Type B pancreatic cell (in vitro differentiated cells): ENCODE measurements at regions not wholly inside any gene's neighbourhood (a gene's known extent, or its start where the extent isn't known, plus 50 kb on each side); places are given as distances from the start of the nearest gene placed in this dataset.

Experiments
- DNase-seq: peaks from one replicate; pipeline ENCODE4 v3.0.0; 2021; ENCODE audit warnings: mixed read lengths; ENCODE audit not compliant: unreplicated experiment; ENCODE audit errors: extremely low spot score
- H3K27ac Mint-ChIP-seq: 2 replicates; pipeline ENCODE4 v1.8.0; 2021; ENCODE audit warnings: mild to moderate bottlenecking, mixed read lengths
- H3K27me3 Mint-ChIP-seq: 2 replicates; pipeline ENCODE4 v1.8.0; 2021; ENCODE audit warnings: mixed read lengths
- H3K36me3 Mint-ChIP-seq: 2 replicates; pipeline ENCODE4 v1.8.0; 2021; ENCODE audit warnings: mixed read lengths
- H3K4me1 Mint-ChIP-seq: one replicate; pipeline ENCODE4 v1.8.0; 2021; ENCODE audit warnings: mixed read lengths; ENCODE audit not compliant: unreplicated experiment
- H3K4me3 Mint-ChIP-seq: 2 replicates; pipeline ENCODE4 v1.8.0; 2021; ENCODE audit warnings: mild to moderate bottlenecking, mixed read lengths
- H3K9me3 Mint-ChIP-seq: 2 replicates; pipeline ENCODE4 v1.8.0; 2021; ENCODE audit warnings: mixed read lengths
- TF ChIP-seq, protein P1 (sequence below): fragments of 200-600 bp; sonication (generic); conservative IDR thresholded peaks from 2 replicates; pipeline ENCODE4 v1.5.0; 2021; ENCODE audit warnings: antibody characterized with exemption, mild to moderate bottlenecking

DNA sequence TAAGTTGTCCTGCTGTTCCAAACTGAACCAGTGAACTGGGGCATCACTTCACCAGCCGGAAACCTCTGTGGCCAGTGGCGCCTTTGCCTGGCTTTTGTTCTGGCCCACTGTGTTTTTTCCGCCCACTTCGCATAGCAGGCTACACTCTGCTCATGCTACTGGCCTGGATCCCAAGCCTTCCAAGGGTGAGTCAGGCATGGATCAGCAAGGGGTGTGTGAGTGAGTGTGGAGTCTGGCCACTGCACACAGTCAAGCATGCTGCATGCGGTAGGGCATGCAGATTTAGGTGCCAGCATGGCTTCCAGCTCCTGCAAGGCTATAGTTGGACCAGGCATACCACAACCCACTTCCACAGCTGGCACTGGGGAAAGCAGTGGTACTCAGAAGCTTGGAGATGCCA lies 1967.9 kb downstream of the C4orf33 start:
- no peak for DNase-seq
- Mint-ChIP-seq H3K9me3 (peaks cover 4% of the 10 kb centered on the region), H3K27me3 (no peaks in the 10 kb centered on the region), H3K4me1 (no peaks in the 10 kb centered on the region), H3K36me3 (no peaks in the 10 kb centered on the region), H3K4me3 (no peak overlapping the region), H3K27ac (no peak overlapping the region)
- TF ChIP-seq, protein P1, sequence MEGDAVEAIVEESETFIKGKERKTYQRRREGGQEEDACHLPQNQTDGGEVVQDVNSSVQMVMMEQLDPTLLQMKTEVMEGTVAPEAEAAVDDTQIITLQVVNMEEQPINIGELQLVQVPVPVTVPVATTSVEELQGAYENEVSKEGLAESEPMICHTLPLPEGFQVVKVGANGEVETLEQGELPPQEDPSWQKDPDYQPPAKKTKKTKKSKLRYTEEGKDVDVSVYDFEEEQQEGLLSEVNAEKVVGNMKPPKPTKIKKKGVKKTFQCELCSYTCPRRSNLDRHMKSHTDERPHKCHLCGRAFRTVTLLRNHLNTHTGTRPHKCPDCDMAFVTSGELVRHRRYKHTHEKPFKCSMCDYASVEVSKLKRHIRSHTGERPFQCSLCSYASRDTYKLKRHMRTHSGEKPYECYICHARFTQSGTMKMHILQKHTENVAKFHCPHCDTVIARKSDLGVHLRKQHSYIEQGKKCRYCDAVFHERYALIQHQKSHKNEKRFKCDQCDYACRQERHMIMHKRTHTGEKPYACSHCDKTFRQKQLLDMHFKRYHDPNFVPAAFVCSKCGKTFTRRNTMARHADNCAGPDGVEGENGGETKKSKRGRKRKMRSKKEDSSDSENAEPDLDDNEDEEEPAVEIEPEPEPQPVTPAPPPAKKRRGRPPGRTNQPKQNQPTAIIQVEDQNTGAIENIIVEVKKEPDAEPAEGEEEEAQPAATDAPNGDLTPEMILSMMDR = no peak

DNA sequence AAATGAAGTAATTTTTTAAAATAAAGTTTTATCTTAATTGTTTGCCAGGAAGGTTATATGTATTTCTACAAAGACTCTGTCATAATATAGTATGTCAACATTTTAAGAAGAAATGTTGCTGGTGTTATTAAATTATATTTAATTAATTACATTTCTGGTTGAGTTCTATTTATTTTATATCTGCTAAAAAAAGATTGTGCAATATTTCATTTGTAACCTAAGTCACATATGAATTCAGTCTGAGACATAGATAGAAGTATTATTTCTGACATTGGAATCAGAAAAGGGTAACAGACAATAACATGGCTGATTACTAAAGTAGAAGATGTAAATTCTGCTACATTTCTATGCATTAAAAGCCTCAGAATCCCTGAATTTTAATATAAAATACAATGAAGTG lies 1985.1 kb downstream of the C4orf33 start:
- H3K4me3 Mint-ChIP-seq = no peak overlapping the region
- no peak overlapping the region for H3K27ac Mint-ChIP-seq
- peaks cover 6% of the 10 kb centered on the region for H3K4me1 Mint-ChIP-seq
- DNase-seq = no peak
- H3K27me3 Mint-ChIP-seq = no peaks in the 10 kb centered on the region
- H3K9me3 Mint-ChIP-seq = no peaks in the 10 kb centered on the region
- TF ChIP-seq, protein P1 = no peak
- no peaks in the 10 kb centered on the region for H3K36me3 Mint-ChIP-seq

DNA sequence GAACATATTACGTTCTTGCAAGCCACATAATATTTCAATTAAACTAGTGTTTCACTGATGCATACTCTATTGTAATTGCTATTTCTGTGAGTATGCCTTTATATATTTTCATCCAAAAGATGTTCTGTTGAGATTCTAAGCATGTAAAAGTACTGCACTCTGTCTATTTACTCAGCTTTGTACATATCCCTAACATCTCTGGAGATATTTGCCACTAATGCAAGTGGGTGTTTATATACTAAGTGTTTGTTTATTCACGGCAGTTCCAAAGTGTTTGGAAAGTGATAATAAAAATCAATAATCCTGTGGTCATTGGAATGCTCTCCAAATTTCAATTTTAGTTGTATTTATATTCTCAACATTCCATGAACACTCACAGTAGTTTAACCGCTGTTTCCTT lies 1989.0 kb downstream of the C4orf33 start:
- Mint-ChIP-seq H3K36me3 (no peaks in the 10 kb centered on the region), H3K4me1 (peaks cover 6% of the 10 kb centered on the region), H3K9me3 (no peaks in the 10 kb centered on the region), H3K4me3 (no peak overlapping the region), H3K27me3 (no peaks in the 10 kb centered on the region), H3K27ac (no peak overlapping the region)
- no peak for DNase-seq
- TF ChIP-seq, protein P1 = no peak

DNA sequence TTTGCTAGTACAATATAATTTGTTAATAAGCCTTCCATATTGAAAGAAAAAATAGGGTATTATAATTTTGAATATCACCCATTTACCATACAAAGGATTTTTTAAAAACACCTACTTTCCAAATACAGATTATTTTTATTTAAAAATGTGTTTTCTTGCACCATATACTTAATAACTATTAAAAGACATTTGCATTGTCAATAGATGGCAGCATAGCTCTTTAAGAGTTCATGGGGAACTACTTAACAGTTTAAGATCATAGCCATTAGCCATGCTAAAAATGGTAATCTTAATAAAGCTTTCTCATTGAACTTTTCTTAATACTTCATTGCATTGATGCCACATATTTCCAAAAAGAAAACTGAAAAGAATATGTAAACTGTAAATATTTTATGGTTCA lies 1995.9 kb downstream of the C4orf33 start:
- no peaks in the 10 kb centered on the region for H3K27me3 Mint-ChIP-seq
- no peak for DNase-seq
- no peak overlapping the region for H3K4me3 Mint-ChIP-seq

GRCh38 chr4:131093303-131093702 lies 1997.4 kb downstream of the C4orf33 start:
- no peaks in the 10 kb centered on the region for H3K36me3 Mint-ChIP-seq
- no peak overlapping the region for H3K4me3 Mint-ChIP-seq
- no peak overlapping the region for H3K27ac Mint-ChIP-seq
- H3K9me3 Mint-ChIP-seq = no peaks in the 10 kb centered on the region
- DNase-seq = no peak
- TF ChIP-seq, protein P1 = no peak
- H3K27me3 Mint-ChIP-seq = no peaks in the 10 kb centered on the region
- H3K4me1 Mint-ChIP-seq = peaks cover 3% of the 10 kb centered on the region

More for the DNA sequence above, 1995.9 kb downstream of the C4orf33 start:
- Mint-ChIP-seq H3K27ac (no peak overlapping the region), H3K36me3 (no peaks in the 10 kb centered on the region), H3K4me1 (peaks cover 3% of the 10 kb centered on the region), H3K9me3 (no peaks in the 10 kb centered on the region)
- TF ChIP-seq, protein P1 = peak; percentile 82

GRCh38 chr4:131098976-131099375 lies 2003.0 kb downstream of the C4orf33 start:
- H3K27ac Mint-ChIP-seq = no peak overlapping the region
- H3K4me1 Mint-ChIP-seq = no peaks in the 10 kb centered on the region
- DNase-seq = no peak
- no peaks in the 10 kb centered on the region for H3K27me3 Mint-ChIP-seq
- no peak overlapping the region for H3K4me3 Mint-ChIP-seq
- no peaks in the 10 kb centered on the region for H3K36me3 Mint-ChIP-seq
- H3K9me3 Mint-ChIP-seq = peaks cover 9% of the 10 kb centered on the region
- TF ChIP-seq, protein P1 = no peak
